GM23338 (cell line): ENCODE measurements at regions not wholly inside any gene's neighbourhood (a gene's known extent, or its start where the extent isn't known, plus 50 kb on each side); places are given as distances from the start of the nearest gene placed in this dataset.

Experiments used
- ATAC-seq: fragments of 200-7000 bp; cut with Tn5 transposase; 3 replicates; pipeline ENCODE4 v1.9.1; 2020
- DNase-seq: peaks from one replicate; pipeline ENCODE4 v3.0.0-alpha.2; 2015; ENCODE audit warnings: low spot score
- H2AFZ ChIP-seq: fragments of 200-600 bp; sonication (generic); 2 replicates; pipeline ENCODE4 v1.8.0; 2016; ENCODE audit warnings: antibody characterized with exemption, mild to moderate bottlenecking, moderate library complexity
- H3F3A ChIP-seq: fragments of 200-600 bp; sonication (generic); replicated peaks from 2 replicates; pipeline ENCODE4 v1.8.0; 2017; ENCODE audit warnings: antibody characterized with exemption, mixed run types, low read depth
- H3K27ac ChIP-seq: fragments of 200-600 bp; sonication (generic); 2 replicates; pipeline ENCODE4 v1.6.1; 2016; ENCODE audit warnings: low read depth
- H3K27me3 ChIP-seq: fragments of 200-600 bp; sonication (generic); 2 replicates; pipeline ENCODE4 v1.8.0; 2016; ENCODE audit warnings: mild to moderate bottlenecking, mixed run types, moderate library complexity; ENCODE audit not compliant: insufficient read depth
- H3K36me3 ChIP-seq: fragments of 200-600 bp; sonication (generic); 2 replicates; pipeline ENCODE4 v1.8.0; 2016; ENCODE audit warnings: mild to moderate bottlenecking; ENCODE audit not compliant: insufficient read depth
- H3K4me1 ChIP-seq: fragments of 200-600 bp; sonication (generic); 2 replicates; pipeline ENCODE4 v1.8.0; 2016; ENCODE audit warnings: mild to moderate bottlenecking, moderate library complexity; ENCODE audit not compliant: insufficient read depth
- H3K4me2 ChIP-seq: fragments of 200-600 bp; sonication (generic); 2 replicates; pipeline ENCODE4 v1.7.1; 2017; ENCODE audit warnings: mixed run types
- H3K4me3 ChIP-seq: fragments of 200-600 bp; sonication (generic); 2 replicates; pipeline ENCODE4 v1.6.1; 2016; ENCODE audit warnings: mixed run types
- H3K79me2 ChIP-seq: fragments of 200-600 bp; sonication (generic); replicated peaks from 2 replicates; pipeline ENCODE4 v1.8.0; 2017; ENCODE audit warnings: mild to moderate bottlenecking; ENCODE audit not compliant: insufficient read depth
- H3K9me2 ChIP-seq: fragments of 200-600 bp; sonication (generic); 2 replicates; pipeline ENCODE4 v1.8.0; 2017; ENCODE audit not compliant: insufficient read depth
- H4K20me1 ChIP-seq: fragments of 200-600 bp; sonication (generic); replicated peaks from 2 replicates; pipeline ENCODE4 v1.8.0; 2017; ENCODE audit warnings: mild to moderate bottlenecking; ENCODE audit not compliant: insufficient read depth
- H3K27ac Mint-ChIP-seq: 2 replicates; pipeline ENCODE4 v1.8.0; 2020; ENCODE audit warnings: inconsistent platforms, mild to moderate bottlenecking, moderate library complexity, mixed read lengths
- H3K27me3 Mint-ChIP-seq: 3 replicates; pipeline ENCODE4 v1.8.0; 2022; ENCODE audit warnings: low read depth, mild to moderate bottlenecking, moderate library complexity, mixed read lengths, inconsistent platforms; ENCODE audit not compliant: insufficient read depth, poor library complexity
- H3K36me3 Mint-ChIP-seq: 3 replicates; pipeline ENCODE4 v1.8.0; 2021; ENCODE audit warnings: low read depth, mild to moderate bottlenecking, inconsistent platforms, moderate library complexity, mixed read lengths
- H3K4me1 Mint-ChIP-seq: 3 replicates; pipeline ENCODE4 v1.8.0; 2020; ENCODE audit warnings: mild to moderate bottlenecking, inconsistent platforms, mixed read lengths
- H3K4me3 Mint-ChIP-seq: 3 replicates; pipeline ENCODE4 v1.8.0; 2021; ENCODE audit warnings: moderate library complexity, mild to moderate bottlenecking, inconsistent platforms, mixed read lengths
- H3K9me3 Mint-ChIP-seq: 3 replicates; pipeline ENCODE4 v1.8.0; 2020; ENCODE audit warnings: moderate library complexity, mild to moderate bottlenecking, inconsistent platforms, mixed read lengths
- CREB1 ChIP-seq: fragments of 250-450 bp; sonication (Bioruptor Pico); IDR thresholded peaks from 2 replicates; pipeline ENCODE4 v1.5.0; 2020; ENCODE audit warnings: low read depth, mild to moderate bottlenecking, moderate library complexity
- ETS1 ChIP-seq: IDR thresholded peaks from 2 replicates; pipeline ENCODE4 v1.6.1; 2016; ENCODE audit warnings: antibody characterized with exemption
- EZH2 ChIP-seq: fragments of 200-600 bp; sonication (generic); IDR thresholded peaks from one replicate; pipeline ENCODE4 v1.8.0; 2017; ENCODE audit warnings: antibody characterized with exemption, mild to moderate bottlenecking, low read depth; ENCODE audit not compliant: unreplicated experiment
- EZH2phosphoT487 ChIP-seq: fragments of 200-600 bp; sonication (generic); IDR thresholded peaks from one replicate; pipeline ENCODE4 v1.8.1; 2018; ENCODE audit warnings: antibody characterized with exemption; ENCODE audit not compliant: unreplicated experiment
- POLR2AphosphoS5 ChIP-seq: IDR thresholded peaks from 2 replicates; pipeline ENCODE4 v1.6.1; 2016; ENCODE audit warnings: antibody characterized with exemption, low read depth
- STAT1 ChIP-seq: IDR thresholded peaks from one replicate; pipeline ENCODE4 v1.6.1; 2016; ENCODE audit warnings: antibody characterized with exemption; ENCODE audit not compliant: unreplicated experiment
- ZNF114 ChIP-seq: fragments of 250-450 bp; sonication (Bioruptor Pico); IDR thresholded peaks from 2 replicates; pipeline ENCODE4 v1.5.0; 2020; ENCODE audit warnings: mild to moderate bottlenecking, moderate library complexity
- ZNF331 ChIP-seq: fragments of 250-450 bp; sonication (Bioruptor Pico); IDR thresholded peaks from 2 replicates; pipeline ENCODE4 v1.5.0; 2020; ENCODE audit warnings: low read depth, mild to moderate bottlenecking, moderate library complexity
- TF ChIP-seq, protein P1 (sequence below), 2 experiments: fragments of 200-600 bp in 1 of 2; sonication (generic) in 1 of 2; conservative IDR thresholded peaks; 2 replicates each; pipeline versions ENCODE4 v1.5.1 to v1.6.1; 2016 to 2017; ENCODE audit warnings: antibody characterized with exemption in 2 of 2, low read depth in 2 of 2, mild to moderate bottlenecking in 2 of 2, moderate library complexity in 1 of 2
- TF ChIP-seq, protein P2 (sequence below): IDR thresholded peaks from one replicate; pipeline ENCODE4 v1.6.1; 2018; ENCODE audit warnings: antibody characterized with exemption; ENCODE audit not compliant: unreplicated experiment

DNA sequence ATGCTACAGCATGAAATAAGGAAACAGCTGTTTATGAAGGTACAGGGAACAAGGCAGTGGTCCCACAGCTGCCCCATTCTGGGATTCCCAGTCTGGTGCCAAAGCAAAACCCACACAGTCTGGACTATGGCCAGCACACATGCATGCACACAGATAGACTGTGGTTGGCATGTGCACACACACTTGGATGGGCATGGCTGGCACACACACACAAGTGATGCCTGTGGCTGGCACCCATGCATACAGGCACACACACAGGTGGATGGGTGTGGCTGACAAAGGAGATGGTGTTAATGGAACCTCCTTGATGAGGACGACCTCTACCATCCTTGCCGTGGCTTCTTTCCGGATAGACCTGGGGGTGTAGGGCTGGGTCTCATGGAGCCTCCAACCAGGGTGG, 114.0 kb upstream of the LYZL2 start:
- Mint-ChIP-seq H3K27me3 (peaks cover 3% of the 10 kb centered on the region), H3K27ac (no peak overlapping the region), H3K4me1 (no peaks in the 10 kb centered on the region; the same call in 2 of the 3 replicates), H3K9me3 (peaks cover 6% of the 10 kb centered on the region), H3K4me3 (no peak overlapping the region), H3K36me3 (no peaks in the 10 kb centered on the region)
- H2AFZ ChIP-seq: no peak overlapping the region
- H3K9me2 ChIP-seq: no peaks in the 10 kb centered on the region
- no peaks in the 10 kb centered on the region for H3K36me3 ChIP-seq
- no peak overlapping the region for H3K27ac ChIP-seq
- ATAC-seq (no peak), DNase-seq (no peak)
- H4K20me1 ChIP-seq: no peaks in the 10 kb centered on the region
- no peaks in the 10 kb centered on the region for H3K27me3 ChIP-seq
- no peak overlapping the region for H3K4me2 ChIP-seq
- no peaks in the 10 kb centered on the region for H3F3A ChIP-seq
- H3K79me2 ChIP-seq: no peaks in the 10 kb centered on the region
- TF ChIP-seq EZH2 (no peak), POLR2AphosphoS5 (no peak), ETS1 (no peak), EZH2phosphoT487 (no peak), ZNF331 (CRISPR knock-in tag) (no peak)
- TF ChIP-seq, protein P1, sequence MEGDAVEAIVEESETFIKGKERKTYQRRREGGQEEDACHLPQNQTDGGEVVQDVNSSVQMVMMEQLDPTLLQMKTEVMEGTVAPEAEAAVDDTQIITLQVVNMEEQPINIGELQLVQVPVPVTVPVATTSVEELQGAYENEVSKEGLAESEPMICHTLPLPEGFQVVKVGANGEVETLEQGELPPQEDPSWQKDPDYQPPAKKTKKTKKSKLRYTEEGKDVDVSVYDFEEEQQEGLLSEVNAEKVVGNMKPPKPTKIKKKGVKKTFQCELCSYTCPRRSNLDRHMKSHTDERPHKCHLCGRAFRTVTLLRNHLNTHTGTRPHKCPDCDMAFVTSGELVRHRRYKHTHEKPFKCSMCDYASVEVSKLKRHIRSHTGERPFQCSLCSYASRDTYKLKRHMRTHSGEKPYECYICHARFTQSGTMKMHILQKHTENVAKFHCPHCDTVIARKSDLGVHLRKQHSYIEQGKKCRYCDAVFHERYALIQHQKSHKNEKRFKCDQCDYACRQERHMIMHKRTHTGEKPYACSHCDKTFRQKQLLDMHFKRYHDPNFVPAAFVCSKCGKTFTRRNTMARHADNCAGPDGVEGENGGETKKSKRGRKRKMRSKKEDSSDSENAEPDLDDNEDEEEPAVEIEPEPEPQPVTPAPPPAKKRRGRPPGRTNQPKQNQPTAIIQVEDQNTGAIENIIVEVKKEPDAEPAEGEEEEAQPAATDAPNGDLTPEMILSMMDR (conservative IDR thresholded peaks at IDR 0.05; ENCODE audit: low read depth in 2 of 2): no peak
- no peaks in the 10 kb centered on the region for H3K4me1 ChIP-seq
- H3K4me3 ChIP-seq: no peak overlapping the region

DNA sequence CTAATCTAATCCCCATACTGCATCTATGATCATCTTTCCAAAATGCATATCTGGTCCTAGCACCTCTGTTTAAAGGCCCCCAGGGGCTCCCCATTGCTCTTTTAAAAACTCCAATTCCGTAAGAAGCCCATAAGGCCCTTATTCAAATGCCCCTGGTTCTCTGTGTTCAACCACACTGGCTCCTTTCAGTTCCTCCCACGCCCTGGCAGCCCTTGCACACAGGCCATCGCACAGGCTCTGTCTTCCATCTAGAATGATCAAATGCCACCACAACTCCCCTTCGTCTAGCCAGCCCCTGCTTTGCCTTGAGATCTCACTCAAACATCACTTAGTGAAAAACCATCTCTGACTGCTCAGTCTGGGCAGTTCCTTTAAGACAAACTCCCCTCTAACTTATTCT, 112.9 kb upstream of the LYZL2 start:
- H3K36me3 ChIP-seq: no peaks in the 10 kb centered on the region
- H2AFZ ChIP-seq: no peak overlapping the region
- H4K20me1 ChIP-seq: no peaks in the 10 kb centered on the region
- H3K79me2 ChIP-seq: no peaks in the 10 kb centered on the region
- no peaks in the 10 kb centered on the region for H3K27me3 ChIP-seq
- H3F3A ChIP-seq: no peaks in the 10 kb centered on the region
- Mint-ChIP-seq H3K27ac (no peak overlapping the region), H3K4me1 (no peaks in the 10 kb centered on the region), H3K9me3 (peaks cover 6% of the 10 kb centered on the region), H3K4me3 (no peak overlapping the region), H3K27me3 (peaks cover 3% of the 10 kb centered on the region), H3K36me3 (no peaks in the 10 kb centered on the region)
- H3K4me1 ChIP-seq: no peaks in the 10 kb centered on the region
- H3K4me2 ChIP-seq: no peak overlapping the region
- H3K9me2 ChIP-seq: 0 out of 2 replicates have a peak, but pooled peaks cover 2% of the 10 kb centered on the region
- H3K4me3 ChIP-seq: no peak overlapping the region
- DNase-seq (no peak), ATAC-seq (no peak)
- H3K27ac ChIP-seq: no peak overlapping the region
- TF ChIP-seq ETS1 (no peak), CREB1 (no peak), POLR2AphosphoS5 (no peak), ZNF114 (CRISPR knock-in tag) (no peak), STAT1 (no peak)
- TF ChIP-seq, protein P1 (conservative IDR thresholded peaks at IDR 0.05; ENCODE audit: low read depth in 2 of 2): no peak
- TF ChIP-seq, protein P2, sequence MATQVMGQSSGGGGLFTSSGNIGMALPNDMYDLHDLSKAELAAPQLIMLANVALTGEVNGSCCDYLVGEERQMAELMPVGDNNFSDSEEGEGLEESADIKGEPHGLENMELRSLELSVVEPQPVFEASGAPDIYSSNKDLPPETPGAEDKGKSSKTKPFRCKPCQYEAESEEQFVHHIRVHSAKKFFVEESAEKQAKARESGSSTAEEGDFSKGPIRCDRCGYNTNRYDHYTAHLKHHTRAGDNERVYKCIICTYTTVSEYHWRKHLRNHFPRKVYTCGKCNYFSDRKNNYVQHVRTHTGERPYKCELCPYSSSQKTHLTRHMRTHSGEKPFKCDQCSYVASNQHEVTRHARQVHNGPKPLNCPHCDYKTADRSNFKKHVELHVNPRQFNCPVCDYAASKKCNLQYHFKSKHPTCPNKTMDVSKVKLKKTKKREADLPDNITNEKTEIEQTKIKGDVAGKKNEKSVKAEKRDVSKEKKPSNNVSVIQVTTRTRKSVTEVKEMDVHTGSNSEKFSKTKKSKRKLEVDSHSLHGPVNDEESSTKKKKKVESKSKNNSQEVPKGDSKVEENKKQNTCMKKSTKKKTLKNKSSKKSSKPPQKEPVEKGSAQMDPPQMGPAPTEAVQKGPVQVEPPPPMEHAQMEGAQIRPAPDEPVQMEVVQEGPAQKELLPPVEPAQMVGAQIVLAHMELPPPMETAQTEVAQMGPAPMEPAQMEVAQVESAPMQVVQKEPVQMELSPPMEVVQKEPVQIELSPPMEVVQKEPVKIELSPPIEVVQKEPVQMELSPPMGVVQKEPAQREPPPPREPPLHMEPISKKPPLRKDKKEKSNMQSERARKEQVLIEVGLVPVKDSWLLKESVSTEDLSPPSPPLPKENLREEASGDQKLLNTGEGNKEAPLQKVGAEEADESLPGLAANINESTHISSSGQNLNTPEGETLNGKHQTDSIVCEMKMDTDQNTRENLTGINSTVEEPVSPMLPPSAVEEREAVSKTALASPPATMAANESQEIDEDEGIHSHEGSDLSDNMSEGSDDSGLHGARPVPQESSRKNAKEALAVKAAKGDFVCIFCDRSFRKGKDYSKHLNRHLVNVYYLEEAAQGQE: no peak
